Amniotic stem cell (primary cell): ENCODE measurements at regions not wholly inside any gene's neighbourhood (a gene's known extent, or its start where the extent isn't known, plus 50 kb on each side); places are given as distances from the start of the nearest gene placed in this dataset.
"Not testable (repeated sequence)": the region's sequence is repeated elsewhere in the genome, so short reads cannot be mapped to it uniquely, and the experiment has no call there.

Experiments
- DNase-seq: peaks from one replicate; lab custom pipeline; 2025; lab: John Stamatoyannopoulos, UW

GRCh38 chr9:19656704-19657103, 132.1 kb downstream of the SLC24A2 start:
- DNase-seq = no peak

GRCh38 chr9:19651681-19652080, 137.2 kb downstream of the SLC24A2 start:
- no peak for DNase-seq

GRCh38 chr9:19650312-19650711, 138.5 kb downstream of the SLC24A2 start:
- no peak for DNase-seq

- no peak for DNase-seq
Measured at GRCh38 chr9:19649336-19650041, 139.3 kb downstream of the SLC24A2 start.

- no peak for DNase-seq
Measured at GRCh38 chr9:19648672-19649071, 140.2 kb downstream of the SLC24A2 start.

- DNase-seq = no peak
Measured at GRCh38 chr9:19643875-19644274, 145.0 kb downstream of the SLC24A2 start.

- no peak for DNase-seq
Measured at GRCh38 chr9:19642256-19642655, 146.6 kb downstream of the SLC24A2 start.

GRCh38 chr9:19641046-19641445, 147.8 kb downstream of the SLC24A2 start:
- no peak for DNase-seq

- DNase-seq = no peak
Measured at GRCh38 chr9:19640014-19640413, 148.8 kb downstream of the SLC24A2 start.

GRCh38 chr9:19637084-19637483, 151.8 kb downstream of the SLC24A2 start:
- no peak for DNase-seq

- no peak for DNase-seq
Measured at GRCh38 chr9:19634881-19635280, 154.0 kb downstream of the SLC24A2 start.

- no peak for DNase-seq
Measured at GRCh38 chr9:19631181-19631580, 157.7 kb downstream of the SLC24A2 start.

- no peak for DNase-seq
Measured at GRCh38 chr9:19630760-19631159, 158.1 kb downstream of the SLC24A2 start.

- no peak for DNase-seq
Measured at GRCh38 chr9:19629488-19629887, 159.3 kb downstream of the SLC24A2 start.

GRCh38 chr9:19625426-19625825, 163.4 kb downstream of the SLC24A2 start:
- not testable (repeated sequence) for DNase-seq

GRCh38 chr9:19624519-19624918, 164.3 kb downstream of the SLC24A2 start:
- no peak for DNase-seq

- DNase-seq = no peak
Measured at GRCh38 chr9:19623941-19624340, 164.9 kb downstream of the SLC24A2 start.

GRCh38 chr9:19620326-19620725, 168.5 kb downstream of the SLC24A2 start:
- no peak for DNase-seq

- DNase-seq = no peak
Measured at GRCh38 chr9:19619221-19619620, 169.6 kb downstream of the SLC24A2 start.

- no peak for DNase-seq
Measured at GRCh38 chr9:19618816-19619215, 170.0 kb downstream of the SLC24A2 start.

GRCh38 chr9:19615036-19615624, 173.7 kb downstream of the SLC24A2 start:
- DNase-seq = no peak

GRCh38 chr9:19614294-19614693, 174.5 kb downstream of the SLC24A2 start:
- no peak for DNase-seq

- no peak for DNase-seq
Measured at GRCh38 chr9:19600538-19600937, 188.3 kb downstream of the SLC24A2 start.

- no peak for DNase-seq
Measured at GRCh38 chr9:19598722-19599121, 189.9 kb downstream of the ACER2 start.
